Psoas muscle (tissue), 7 donors: ENCODE measurements at regions not wholly inside any gene's neighbourhood (a gene's known extent, or its start where the extent isn't known, plus 50 kb on each side); places are given as distances from the start of the nearest gene placed in this dataset.
"Not testable (repeated sequence)": the region's sequence is repeated elsewhere in the genome, so short reads cannot be mapped to it uniquely, and the experiment has no call there.

Experiments used
- ATAC-seq, 4 donors: fragments of 200-7000 bp; cut with Tn5 transposase; one replicate each; pipeline ENCODE4 v1.9.1; 2020; ENCODE audit warnings: moderate library complexity in 3 of 4, mild to moderate bottlenecking in 2 of 4
- DNase-seq, 2 donors: peaks; one replicate each; pipeline ENCODE4 v3.0.0-alpha.2; 2020
- H3K27ac ChIP-seq: fragments of 200-600 bp; one replicate; pipeline ENCODE4 v1.8.0; 2022
- H3K27me3 ChIP-seq, 3 donors: fragments of 200-600 bp in 1 of 3; one replicate each; pipeline versions ENCODE4 v1.6.1 to v1.8.0; 2013 to 2022; ENCODE audit warnings: low read length in 2 of 3, mild to moderate bottlenecking in 2 of 3, moderate library complexity in 1 of 3; ENCODE audit not compliant: insufficient read depth in 3 of 3
- H3K36me3 ChIP-seq, 2 donors: fragments of 200-600 bp in 1 of 2; one replicate each; pipeline versions ENCODE4 v1.6.1 to v1.8.0; 2013 to 2022; ENCODE audit warnings: low read depth in 1 of 2, mild to moderate bottlenecking in 1 of 2, moderate library complexity in 1 of 2; ENCODE audit not compliant: insufficient read depth in 1 of 2
- H3K4me1 ChIP-seq: fragments of 200-600 bp; one replicate; pipeline ENCODE4 v1.8.0; 2022
- H3K4me3 ChIP-seq: fragments of 200-600 bp; one replicate; pipeline ENCODE4 v1.8.0; 2022; ENCODE audit warnings: mild to moderate bottlenecking
- H3K9me3 ChIP-seq: fragments of 200-600 bp; one replicate; pipeline ENCODE4 v1.8.0; 2022
- WGBS, 3 donors: extraction: QIAGEN DNeasy Blood & Tissue Kit; methylation state at CpG; one replicate each; pipeline versions ENCODE4 v1.1.6 to v1.1.7; 2013; 5-methylcytosine and 5-hydroxymethylcytosine counted together
- intact Hi-C, 2 donors: fragments of 100-400 bp; cut with DNase I; formaldehyde crosslinking; loops; one replicate each; pipeline versions ENCODE4 v1.11.0 to v1.14.2; 2022
- TF ChIP-seq, protein P1 (sequence below): fragments of 200-600 bp; IDR thresholded peaks from one replicate; pipeline ENCODE4 v1.8.0; 2022; ENCODE audit warnings: antibody characterized with exemption
- donor health status: healthy with polysubstance abuse.
- donor health status: DM: no; HTN: no; CAD: no; lungs with moderate emphysema.
- donor health status: Bipolar disorder and iron deficiency.
- donor health status: healthy.
- donor health status: DM: yes; HTN: yes; CAD: no.
- donor health status: DM: no; HTN: no; CAD: no.
- donor health status: DM: yes; HTN: yes; CAD: no.

DNA sequence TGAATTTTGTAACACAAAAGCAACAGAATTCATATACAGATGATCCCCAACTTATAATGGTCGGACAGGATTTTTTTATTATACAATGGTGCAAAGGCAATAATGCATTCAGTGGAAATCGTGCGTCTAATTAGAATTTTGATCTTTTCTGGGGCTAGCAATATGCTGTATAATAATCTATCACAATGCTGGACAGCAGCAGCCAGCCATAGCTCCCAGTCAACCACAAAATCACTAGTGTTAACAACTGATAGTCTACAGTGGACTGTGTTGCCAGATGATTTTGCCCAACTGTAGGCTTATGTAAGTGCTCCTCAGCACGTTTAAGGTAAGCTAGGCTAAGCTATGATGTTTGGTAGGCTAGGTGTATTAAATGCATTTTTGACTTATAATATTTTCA, 399.0 kb upstream of the SLC39A10 start:
- no peak for ATAC-seq

DNA sequence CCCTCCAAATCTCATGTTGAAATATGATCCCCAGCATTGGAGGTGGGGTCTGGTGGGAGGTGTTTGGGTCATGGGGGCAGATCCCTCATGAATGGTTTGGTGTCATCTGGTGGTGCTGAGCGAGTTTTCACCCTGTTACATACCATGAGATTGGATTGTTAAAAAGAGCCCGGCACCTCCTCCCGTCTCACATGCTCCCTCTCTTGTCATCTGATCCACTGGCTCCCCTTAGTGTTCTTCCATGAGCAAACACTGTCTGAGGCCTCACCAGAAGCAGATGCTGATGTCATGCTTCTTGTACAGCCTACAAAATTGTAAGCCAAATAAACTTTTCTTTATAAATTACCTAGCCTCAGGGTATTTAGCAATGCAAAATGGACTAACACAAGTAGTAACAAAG, 405.0 kb upstream of the SLC39A10 start:
- intact Hi-C loops = no loop called here
- Histone ChIP-seq H3K4me1 (no peaks in the 10 kb centered on the region), H3K9me3 (peaks cover 6% of the 10 kb centered on the region), H3K4me3 (no peak overlapping the region), H3K27ac (no peak overlapping the region), H3K36me3 (no peaks in the 10 kb centered on the region), H3K27me3 (no peaks in the 10 kb centered on the region)
- TF ChIP-seq, protein P1, sequence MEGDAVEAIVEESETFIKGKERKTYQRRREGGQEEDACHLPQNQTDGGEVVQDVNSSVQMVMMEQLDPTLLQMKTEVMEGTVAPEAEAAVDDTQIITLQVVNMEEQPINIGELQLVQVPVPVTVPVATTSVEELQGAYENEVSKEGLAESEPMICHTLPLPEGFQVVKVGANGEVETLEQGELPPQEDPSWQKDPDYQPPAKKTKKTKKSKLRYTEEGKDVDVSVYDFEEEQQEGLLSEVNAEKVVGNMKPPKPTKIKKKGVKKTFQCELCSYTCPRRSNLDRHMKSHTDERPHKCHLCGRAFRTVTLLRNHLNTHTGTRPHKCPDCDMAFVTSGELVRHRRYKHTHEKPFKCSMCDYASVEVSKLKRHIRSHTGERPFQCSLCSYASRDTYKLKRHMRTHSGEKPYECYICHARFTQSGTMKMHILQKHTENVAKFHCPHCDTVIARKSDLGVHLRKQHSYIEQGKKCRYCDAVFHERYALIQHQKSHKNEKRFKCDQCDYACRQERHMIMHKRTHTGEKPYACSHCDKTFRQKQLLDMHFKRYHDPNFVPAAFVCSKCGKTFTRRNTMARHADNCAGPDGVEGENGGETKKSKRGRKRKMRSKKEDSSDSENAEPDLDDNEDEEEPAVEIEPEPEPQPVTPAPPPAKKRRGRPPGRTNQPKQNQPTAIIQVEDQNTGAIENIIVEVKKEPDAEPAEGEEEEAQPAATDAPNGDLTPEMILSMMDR = no peak
- ATAC-seq (no peak), DNase-seq (no peak)
- 75 to 77% (median 77%) methylated on average over 3 of the region's 3 CpGs for WGBS, 3 donors

More for the DNA sequence above, 399.0 kb upstream of the SLC39A10 start:
- peaks cover 6% of the 10 kb centered on the region for H3K9me3 ChIP-seq
- intact Hi-C loops = no loop called here
- H3K36me3 ChIP-seq = no peaks in the 10 kb centered on the region
- no peak for DNase-seq
- no peak overlapping the region for H3K4me3 ChIP-seq
- no peaks in the 10 kb centered on the region for H3K4me1 ChIP-seq
- WGBS, 3 donors = 83 to 86% (median 84%) methylated on average over 4 of the region's 4 CpGs
- TF ChIP-seq, protein P1 = no peak
- H3K27me3 ChIP-seq = no peaks in the 10 kb centered on the region
- H3K27ac ChIP-seq = no peak overlapping the region

DNA sequence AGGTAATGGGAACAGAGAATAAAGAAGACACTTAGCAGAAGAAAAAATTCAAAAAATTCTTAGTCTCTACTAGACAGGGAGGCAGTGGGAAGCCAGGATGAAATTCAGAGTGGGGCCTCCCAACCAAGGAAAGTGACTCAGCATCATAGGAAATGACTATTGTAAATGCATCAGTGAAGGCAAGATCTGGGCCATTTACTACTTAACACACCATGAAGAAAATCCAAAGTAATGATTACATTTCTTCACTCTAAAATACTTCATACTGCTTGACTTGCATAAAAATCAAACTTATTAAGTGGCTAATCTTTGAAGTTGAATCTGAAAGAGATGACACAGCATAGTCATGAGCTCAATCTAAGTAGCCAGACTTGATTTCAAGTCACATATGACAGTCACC, 405.8 kb upstream of the SLC39A10 start:
- no peak for ATAC-seq
- Histone ChIP-seq H3K4me3 (no peak overlapping the region), H3K27me3 (no peaks in the 10 kb centered on the region), H3K36me3 (no peaks in the 10 kb centered on the region), H3K4me1 (no peaks in the 10 kb centered on the region), H3K27ac (no peak overlapping the region), H3K9me3 (peaks cover 6% of the 10 kb centered on the region)
- TF ChIP-seq, protein P1 = no peak
- DNase-seq = no peak
- intact Hi-C loops = no loop called here

DNA sequence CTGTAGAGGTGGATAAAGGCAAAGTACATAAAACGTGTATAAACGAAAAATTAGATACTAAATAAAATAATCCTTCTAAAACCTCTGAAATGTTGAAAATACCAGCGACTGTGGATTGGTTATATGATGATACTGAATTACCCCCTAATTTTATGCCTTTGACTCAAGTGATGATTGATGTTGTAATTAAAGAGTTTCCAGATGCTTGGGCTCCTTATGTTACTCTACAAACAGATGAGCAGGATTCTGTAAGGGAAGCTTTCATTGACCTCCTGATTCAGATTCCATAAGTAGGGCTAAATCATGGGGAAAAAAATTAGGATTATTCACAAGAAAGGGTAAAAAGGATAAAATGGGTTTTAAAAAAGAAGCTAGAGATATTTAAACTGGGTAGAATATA, 418.2 kb upstream of the SLC39A10 start:
- no peaks in the 10 kb centered on the region for H3K27me3 ChIP-seq
- H3K4me1 ChIP-seq = no peaks in the 10 kb centered on the region
- WGBS, 3 donors = 45 to 48% (median 47%) methylated on average over 3 of the region's 3 CpGs
- intact Hi-C loops = no loop called here
- ATAC-seq (no peak), DNase-seq (no peak)
- no peak overlapping the region for H3K4me3 ChIP-seq
- no peaks in the 10 kb centered on the region for H3K36me3 ChIP-seq
- TF ChIP-seq, protein P1 = no peak
- no peak overlapping the region for H3K27ac ChIP-seq
- H3K9me3 ChIP-seq = no peaks in the 10 kb centered on the region

DNA sequence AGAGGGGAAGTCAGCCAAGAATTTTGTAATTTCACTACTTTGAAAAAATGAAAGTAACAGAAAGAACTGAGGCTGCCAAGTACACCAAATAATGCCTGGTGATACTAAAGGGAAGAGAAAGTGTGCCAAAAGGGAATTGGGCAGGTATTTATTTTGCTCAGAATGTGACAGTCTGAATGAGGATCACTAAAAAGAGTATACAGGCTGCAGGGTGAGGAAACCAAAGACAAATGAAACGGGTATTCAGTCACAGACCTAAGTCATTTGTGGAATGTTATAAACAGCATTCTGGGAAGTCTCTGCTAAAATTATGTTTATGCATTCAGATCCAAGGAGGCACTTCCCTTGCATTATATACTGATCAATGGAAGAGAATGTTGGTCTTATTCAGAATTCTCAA, 418.6 kb upstream of the SLC39A10 start:
- intact Hi-C loops = no loop called here
- Histone ChIP-seq H3K9me3 (no peaks in the 10 kb centered on the region), H3K36me3 (no peaks in the 10 kb centered on the region), H3K27me3 (no peaks in the 10 kb centered on the region), H3K27ac (no peak overlapping the region), H3K4me1 (no peaks in the 10 kb centered on the region), H3K4me3 (no peak overlapping the region)
- WGBS, 3 donors = 16 to 21% (median 20%) methylated on average over 1 of the region's 1 CpG
- no peak for DNase-seq
- TF ChIP-seq, protein P1 = no peak
- no peak for ATAC-seq

DNA sequence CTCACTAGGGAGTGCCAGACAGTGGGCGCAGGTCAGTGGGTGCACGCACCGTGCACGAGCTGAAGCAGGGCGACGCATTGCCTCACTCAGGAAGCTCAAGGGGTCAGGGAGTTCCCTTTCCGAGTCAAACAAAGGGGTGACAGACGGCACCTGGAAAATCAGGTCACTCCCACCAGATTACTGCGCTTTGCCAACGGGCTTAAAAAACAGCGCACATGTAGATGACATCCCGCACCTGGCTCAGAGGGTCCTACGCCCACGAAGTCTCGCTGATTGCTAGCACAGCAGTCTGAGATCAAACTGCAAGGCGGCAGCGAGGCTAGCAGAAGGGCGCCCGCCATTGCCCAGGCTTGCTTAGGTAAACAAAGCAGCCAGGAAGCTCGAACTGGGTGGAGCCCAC, 428.5 kb upstream of the SLC39A10 start:
- intact Hi-C loops, H3K27ac ChIP-seq, H3K27me3 ChIP-seq, ATAC-seq, DNase-seq, H3K9me3 ChIP-seq, H3K4me1 ChIP-seq, H3K4me3 ChIP-seq, H3K36me3 ChIP-seq: not testable (repeated sequence)
- WGBS, 3 donors = 93 to 95% (median 93%) methylated on average over 20 of the region's 20 CpGs
